Uterus (tissue), 2 donors: ENCODE measurements at regions not wholly inside any gene's neighbourhood (a gene's known extent, or its start where the extent isn't known, plus 50 kb on each side); places are given as distances from the start of the nearest gene placed in this dataset.

ENCODE experiments used
- POLR2A ChIP-seq, 2 donors: fragments of 450-650 bp; IDR thresholded peaks; one replicate each; pipeline ENCODE4 v1.6.1; 2016; ENCODE audit warnings: antibody characterized with exemption in 2 of 2, mild to moderate bottlenecking in 1 of 2, moderate library complexity in 1 of 2
- TF ChIP-seq, protein P1 (sequence below), 4 experiments: fragments of 200-600 bp in 2 of 4; fragments of 450-650 bp in 2 of 4; sonication (generic) in 2 of 4; IDR thresholded peaks; one replicate each; pipeline ENCODE4 v1.5.1; 2016 to 2019; ENCODE audit warnings: antibody characterized with exemption in 4 of 4, mild to moderate bottlenecking in 2 of 4, moderate library complexity in 1 of 4

DNA sequence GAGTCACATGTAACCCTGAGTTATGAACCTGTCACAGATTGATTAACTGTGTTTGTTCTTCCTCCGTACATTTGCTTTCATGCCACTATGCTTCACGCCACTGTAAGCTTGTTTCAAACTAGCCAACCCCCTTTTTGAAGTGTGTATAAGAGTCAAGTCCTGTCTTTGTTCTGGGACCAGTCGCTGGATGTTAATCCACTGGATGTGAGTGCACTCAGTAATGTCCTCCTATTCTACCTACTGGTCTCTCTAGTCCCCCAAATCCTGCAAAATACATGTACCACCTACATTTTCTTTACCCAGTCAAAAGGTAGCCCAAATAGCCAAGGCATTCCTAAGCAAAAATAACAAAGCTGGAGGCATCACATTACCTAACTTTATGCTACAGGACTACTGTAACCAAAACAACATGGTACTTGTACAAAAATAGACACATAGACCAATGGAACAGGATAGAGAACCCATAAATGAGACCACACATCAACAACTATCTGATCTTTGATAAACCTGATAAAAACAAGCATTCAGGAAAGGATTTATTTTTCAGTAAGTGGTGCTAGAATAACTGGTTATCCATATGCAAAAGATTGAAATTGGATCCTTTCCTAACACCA, 1139.1 kb upstream of the SEMA6A start:
- TF ChIP-seq POLR2A (IDR thresholded peaks at IDR 0.05): no peak
- TF ChIP-seq, protein P1, sequence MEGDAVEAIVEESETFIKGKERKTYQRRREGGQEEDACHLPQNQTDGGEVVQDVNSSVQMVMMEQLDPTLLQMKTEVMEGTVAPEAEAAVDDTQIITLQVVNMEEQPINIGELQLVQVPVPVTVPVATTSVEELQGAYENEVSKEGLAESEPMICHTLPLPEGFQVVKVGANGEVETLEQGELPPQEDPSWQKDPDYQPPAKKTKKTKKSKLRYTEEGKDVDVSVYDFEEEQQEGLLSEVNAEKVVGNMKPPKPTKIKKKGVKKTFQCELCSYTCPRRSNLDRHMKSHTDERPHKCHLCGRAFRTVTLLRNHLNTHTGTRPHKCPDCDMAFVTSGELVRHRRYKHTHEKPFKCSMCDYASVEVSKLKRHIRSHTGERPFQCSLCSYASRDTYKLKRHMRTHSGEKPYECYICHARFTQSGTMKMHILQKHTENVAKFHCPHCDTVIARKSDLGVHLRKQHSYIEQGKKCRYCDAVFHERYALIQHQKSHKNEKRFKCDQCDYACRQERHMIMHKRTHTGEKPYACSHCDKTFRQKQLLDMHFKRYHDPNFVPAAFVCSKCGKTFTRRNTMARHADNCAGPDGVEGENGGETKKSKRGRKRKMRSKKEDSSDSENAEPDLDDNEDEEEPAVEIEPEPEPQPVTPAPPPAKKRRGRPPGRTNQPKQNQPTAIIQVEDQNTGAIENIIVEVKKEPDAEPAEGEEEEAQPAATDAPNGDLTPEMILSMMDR (IDR thresholded peaks at IDR 0.05): no peak
